ENCODE measurements at regions not wholly inside any gene's neighbourhood (a gene's known extent, or its start where the extent isn't known, plus 50 kb on each side); places are given as distances from the start of the nearest gene placed in this dataset.
"Not testable (repeated sequence)": the region's sequence is repeated elsewhere in the genome, so short reads cannot be mapped to it uniquely, and the experiment has no call there.

DNA sequence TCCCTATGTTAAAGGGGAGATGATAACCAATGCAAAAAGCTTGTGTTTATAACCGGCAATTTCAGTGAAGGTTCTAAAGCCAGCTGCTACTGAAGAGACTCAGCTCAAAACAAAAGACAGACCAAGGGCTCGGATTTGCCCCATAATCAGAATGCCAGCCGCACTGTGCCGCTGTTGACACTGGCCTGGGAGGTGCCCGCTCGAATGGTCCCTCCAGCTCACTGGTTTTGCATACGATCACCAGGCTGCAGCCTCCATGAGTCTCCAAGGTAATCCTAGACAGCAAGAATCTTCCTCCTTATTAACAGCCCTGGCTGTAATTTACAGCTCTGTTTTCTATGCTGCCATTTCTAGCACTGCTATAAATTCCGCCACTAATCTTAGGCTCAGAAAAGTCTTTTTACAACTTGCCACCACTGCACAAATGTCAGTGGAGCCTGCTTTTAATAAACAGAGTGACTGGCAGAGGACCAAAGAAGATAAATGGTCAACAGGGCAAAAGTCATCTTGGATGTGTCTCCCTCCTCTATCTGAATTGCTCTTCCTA is 155.7 kb upstream of the SH3BP4 start:
- no peak for DNase-seq

DNA sequence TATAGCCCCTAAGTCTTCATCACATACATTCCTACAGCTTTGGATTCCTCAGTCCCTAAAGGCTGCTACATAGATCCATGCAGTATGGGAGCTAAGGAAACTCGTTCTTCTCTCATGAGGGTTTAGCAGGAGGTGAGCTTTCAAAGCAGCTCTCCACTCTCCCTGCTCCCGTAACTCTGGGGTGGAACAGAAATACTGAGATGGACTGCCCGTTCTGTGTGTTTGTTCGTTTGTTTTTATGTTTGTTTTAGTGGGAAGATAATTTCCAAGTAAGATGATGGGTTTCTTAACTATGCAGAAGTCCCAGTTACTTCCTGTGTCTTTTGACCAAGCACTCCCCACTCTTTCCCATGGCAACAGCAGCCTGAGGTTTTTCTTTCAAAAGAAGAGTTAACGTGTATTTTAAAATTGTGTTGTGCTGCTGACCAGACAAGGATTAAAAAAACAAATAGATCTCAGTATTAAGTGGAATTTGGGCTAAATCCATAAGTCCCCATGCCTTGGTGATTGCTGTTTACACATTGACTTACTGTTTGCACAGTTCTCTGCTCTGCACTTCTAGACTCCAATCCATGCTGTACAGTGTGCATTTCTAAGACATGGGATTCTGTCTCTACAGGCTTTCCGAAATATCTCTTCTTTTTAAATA is 156.4 kb upstream of the SH3BP4 start:
- DNase-seq = no peak

DNA sequence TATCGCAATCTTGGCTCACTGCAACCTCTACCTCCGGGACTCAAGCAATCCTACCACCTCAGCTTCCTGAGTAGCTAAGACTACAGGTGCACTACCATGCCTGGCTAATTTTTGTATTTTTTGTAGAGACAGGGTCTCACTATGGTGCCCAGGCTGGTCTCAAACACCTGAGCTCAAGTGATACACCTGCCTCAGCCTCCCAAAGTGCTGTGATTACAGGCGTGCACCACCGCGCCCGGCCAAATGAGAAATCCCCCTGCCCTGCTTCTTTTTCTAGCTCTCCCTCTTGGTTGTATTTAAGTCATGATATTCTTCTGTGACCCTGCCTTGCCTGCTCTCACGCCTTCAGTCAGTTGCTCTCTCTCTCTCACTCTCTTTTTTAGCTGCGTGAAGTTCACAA is 157.0 kb upstream of the SH3BP4 start:
- no peak for DNase-seq

DNA sequence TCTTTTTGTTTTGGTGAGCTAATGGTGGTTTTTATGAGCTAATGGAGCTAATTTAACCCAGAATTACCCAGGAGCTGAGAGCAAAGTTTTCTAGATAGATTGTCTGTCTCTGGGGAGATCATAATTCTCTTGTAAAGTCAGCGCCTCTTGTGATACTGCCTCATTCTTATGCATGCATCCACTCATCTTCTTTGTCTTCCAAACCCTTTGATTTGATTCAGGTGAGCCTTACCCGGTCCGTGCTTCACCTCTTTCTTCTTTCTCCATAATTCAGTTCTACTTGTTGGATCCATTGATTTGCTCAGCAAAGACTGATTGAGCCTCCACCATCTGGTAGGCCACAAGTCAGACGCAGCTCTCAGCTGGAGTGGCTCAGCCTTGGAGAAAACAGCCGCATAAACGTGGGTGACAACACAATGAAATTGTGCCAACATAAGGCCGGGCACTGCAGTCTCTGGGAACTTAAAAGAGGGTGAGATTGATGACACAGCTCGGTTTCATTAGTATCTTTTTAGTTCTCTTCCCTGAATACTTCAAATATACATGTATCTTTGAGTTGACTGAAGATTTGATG is 158.5 kb upstream of the SH3BP4 start:
- no peak for DNase-seq

DNA sequence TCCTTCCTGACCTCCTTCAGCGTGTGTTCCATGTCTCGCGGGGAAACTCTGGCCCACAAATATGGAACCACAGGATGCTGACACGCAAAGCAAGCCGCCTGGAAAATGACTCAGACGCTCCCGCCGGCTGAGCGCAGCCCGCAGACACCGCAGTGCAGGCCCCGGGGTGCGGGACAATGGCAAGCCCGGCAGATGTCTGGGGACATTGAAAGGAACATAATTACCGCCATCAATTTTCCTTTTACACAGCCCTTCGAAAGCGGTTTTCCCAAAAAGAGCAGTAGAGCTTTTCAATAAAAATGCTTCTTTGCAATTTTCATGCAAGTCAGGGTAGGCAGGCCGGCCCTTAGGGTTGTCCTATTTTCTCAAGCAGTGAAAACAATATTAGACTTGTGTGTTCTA is 159.2 kb upstream of the SH3BP4 start:
- no peak for DNase-seq

DNA sequence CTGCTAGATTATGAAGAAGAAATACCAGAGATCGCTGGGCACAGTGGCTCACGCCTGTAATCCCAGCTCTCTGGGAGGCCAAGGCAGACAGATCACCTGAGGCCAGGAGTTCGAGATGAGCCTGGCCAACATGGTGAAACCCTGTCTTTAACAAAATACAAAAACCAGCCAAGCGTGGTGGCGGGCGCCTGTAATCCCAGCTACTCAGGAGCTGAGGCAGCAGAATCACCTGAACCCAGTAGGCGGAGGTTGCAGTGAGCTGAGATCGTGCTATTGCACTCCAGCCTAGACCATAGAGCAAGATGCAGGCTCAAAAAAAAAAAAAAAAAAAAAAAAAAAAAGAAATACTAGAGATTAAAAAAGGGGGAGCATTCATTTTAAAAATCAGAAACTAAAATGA is 159.7 kb upstream of the SH3BP4 start:
- DNase-seq = not testable (repeated sequence)

DNA sequence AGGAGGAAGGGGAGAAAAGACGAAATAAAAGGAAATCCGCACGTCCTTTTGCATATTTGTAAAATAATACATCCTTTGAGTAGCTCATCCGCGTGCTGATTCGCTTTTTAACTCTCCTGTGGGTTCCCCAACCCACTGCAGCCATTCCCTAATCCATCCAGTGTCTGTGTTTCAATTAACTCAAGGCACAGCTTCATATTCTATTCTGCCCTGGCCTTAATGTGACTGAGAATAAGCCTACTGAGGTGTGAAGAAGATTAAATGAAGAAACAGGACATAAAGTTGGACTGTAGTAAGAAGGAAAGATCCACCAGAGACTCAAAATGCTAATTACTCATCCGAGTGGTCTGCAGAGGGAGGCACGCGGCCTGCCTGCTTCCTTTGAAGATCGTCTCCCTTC is 161.4 kb upstream of the SH3BP4 start:
- no peak for DNase-seq

DNA sequence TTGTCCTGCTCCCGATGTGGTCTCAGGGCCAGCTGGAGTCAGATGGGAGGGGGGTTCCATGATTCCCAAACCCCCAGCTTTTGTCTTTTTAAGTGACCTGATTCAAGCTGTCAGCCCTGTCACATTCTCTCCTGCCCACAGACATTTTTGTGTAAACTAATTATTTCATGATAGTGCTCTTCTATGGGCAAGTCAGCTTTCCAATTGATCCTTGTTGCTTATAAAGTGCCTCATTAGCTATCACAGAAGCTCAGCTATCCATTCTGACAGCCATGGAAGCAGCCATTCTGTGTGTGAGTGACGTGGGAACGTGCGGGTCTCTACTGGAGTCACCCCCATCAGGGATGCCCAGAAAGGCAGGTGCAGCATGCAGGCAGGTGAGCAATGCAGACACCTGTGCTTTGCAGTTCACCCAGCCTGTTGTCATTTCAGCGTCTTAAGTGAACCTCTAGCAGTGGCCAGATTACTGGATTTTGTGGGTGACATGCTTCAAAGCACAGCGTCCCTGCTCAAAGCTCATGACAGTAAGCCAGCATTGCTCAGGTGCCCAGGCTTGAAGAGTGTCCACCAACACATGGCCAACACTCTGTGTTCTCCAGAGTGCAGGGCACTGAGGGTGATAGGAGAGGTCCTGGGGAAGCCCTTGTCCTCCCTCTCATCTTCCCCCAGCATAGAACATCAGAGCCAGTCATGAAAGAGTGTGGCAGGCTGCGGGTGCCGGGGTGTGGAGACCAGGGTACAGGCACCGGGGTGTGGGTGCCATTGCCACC is 162.1 kb upstream of the SH3BP4 start:
- DNase-seq = no peak

DNA sequence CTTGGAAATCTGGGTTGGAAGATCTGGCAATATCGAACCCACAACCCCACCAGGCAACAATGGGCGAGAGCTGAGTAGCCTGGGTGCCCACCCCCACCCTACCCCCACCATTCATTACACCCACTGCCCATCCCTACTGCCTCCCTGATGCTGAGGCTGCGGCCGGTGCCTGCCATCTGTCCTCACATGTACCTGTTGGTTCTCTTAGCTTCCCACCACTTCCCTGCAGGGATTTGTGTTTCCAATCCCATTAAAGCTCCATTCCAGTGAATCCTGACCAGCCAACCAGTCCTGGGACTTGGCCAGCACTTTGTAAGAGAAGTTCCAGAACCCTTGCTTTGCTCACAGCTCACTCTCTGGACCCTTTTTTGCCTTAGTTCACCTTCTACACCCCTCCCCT is 163.0 kb upstream of the SH3BP4 start:
- DNase-seq = no peak

DNA sequence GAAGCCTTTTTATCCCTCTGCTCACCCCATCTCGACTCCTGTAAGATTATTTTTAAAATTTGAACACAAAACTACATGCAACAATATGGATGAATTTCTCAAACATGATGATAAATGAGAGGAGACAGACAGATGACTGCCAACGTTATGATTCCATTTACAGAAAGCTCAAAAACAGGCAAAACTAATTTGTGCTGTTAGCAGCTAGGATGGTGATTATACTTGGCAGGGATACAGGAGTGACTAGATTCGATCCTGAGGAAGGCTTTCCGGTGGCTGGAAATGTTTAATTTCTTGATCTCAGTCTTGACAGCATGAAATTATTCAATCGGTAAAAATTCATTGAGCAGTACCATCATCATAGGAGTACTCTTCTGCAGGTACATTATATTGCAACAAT is 163.4 kb upstream of the SH3BP4 start:
- DNase-seq = no peak

DNA sequence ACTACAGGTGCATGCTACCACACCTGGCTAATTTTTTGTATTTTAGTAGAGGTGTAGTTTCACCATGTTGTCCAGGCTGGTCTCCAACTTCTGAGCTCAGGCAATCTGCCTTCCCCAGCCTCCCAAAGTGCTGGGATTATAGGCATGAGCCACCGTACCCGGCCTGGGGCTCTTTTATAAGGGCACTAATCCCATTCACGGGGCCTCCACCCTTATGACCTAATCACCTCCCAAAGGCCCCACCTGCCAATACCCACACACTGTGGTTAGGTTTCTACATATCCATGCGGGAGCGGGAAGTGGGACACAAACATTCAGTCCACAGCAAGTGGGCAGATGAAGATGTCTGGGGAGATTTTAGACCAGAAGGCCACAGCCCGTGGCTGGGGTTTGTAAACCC is 164.7 kb upstream of the SH3BP4 start:
- no peak for DNase-seq

DNA sequence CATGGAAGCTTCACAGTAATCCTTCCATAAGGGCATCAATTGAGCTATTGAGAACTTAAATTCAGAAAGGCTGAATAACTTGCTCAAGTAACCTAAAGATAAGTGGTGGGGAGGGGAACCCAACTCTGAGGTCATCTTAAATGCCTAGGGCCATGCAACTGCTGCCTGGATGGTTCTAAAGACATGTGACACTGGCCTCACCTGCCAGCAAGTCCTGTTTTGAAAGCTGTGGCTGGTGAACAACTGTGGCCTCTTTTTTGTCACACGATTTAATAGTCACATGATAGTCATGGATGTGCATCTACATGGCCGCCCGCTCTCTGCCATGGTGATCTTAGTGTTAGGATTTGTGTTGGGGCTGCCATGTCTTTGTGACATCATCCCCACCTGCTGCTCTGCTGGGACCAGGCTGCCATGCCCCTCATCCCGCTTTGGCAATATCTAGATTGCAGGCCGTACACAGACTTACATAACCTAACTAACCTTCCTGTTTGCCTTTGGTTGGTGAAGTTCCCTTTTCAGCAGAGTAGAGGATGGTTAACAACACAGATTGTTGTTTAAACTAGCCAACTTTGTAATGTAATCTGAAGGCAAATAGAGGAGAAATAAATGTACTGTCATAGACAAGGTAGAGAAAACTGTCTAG is 177.9 kb upstream of the SH3BP4 start:
- DNase-seq = no peak

DNA sequence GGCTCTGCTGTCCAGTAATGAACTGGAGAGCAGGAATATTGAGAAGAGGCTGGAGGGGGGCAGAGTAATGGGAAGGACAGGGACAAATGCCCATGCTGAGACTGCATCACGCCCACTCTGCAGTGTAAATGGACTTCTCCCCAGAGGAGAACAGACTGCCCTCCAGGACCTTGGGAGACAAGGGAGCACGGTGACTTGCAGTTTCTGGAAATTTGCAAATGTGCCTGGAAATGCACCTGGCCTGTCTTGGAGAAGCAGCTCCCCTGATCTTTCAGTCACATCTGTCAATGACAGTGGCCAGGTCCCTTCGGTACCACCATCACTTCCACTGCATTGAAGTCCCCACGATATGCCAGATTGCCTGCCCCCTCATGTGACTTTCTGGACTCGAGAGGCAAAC is 178.7 kb upstream of the SH3BP4 start:
- DNase-seq = no peak

DNA sequence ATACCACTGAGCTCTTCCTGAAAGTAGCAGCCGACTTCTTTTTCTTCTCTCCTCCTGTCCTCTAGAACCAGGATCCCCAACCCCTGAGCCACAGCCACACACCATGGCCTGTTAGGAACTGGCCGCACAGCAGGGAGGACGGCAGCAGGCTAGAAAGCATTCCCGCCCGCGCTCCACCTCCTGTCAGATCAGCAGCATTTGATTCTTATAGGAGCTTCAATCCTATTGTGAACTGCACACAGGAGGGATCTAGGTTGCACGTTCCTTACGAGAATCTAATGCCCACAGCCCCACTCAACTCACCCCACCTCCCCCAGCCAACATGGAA is 179.1 kb upstream of the SH3BP4 start:
- DNase-seq = no peak

DNA sequence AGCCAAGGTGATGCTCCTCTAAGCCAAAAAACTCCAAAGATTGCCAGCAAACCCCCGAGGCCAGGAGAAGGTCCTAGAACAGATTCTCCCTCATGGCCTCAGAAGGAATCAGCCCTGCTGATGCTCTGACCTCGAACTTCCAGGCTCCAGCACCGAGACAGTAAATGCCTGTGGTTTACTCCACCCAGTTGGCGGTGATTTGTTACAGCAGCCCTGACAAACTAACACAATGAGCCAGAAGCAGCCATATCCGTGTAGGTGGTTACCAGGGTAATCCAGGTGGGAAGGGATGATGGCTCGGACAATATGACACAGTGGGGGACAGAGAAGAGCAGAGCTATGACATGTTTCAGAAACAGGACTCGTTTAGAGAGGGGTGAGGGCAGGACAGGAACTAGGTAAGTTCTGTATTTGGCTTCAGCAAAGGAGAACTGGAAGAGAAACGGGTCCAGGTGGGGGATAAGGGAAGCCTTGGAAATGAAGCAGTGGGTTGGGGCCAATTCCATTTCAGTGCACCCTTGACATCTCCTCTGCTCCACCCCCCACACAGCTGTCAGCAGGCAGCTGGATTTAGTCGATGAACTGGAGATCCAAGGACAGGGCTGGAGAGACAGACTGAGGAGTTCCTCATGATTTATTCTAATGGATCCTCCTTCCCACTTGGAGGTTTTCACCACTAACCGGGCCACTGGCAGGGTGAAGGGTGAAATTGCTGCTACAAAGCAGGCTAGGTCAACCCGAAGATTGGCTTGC is 179.7 kb upstream of the SH3BP4 start:
- DNase-seq = no peak

DNA sequence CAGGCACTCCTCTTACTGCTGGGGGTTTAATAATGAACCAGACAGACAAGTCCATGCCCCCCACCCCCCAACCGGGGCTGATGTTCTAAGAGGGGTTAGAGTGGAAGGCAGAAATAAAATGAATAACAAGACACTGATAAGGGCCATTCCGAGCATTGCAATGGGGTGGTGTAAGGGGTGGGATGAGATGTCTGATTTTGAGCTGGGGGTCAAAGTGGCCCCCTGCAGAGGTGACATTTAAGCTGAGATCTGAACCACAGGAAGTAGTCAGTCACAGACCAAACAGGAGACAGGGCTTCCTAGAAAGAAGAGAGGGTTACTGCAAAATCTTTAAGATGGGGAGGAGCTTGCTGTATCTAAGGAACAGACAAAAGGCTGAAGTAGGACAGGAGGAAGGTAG is 180.6 kb upstream of the SH3BP4 start:
- no peak for DNase-seq

DNA sequence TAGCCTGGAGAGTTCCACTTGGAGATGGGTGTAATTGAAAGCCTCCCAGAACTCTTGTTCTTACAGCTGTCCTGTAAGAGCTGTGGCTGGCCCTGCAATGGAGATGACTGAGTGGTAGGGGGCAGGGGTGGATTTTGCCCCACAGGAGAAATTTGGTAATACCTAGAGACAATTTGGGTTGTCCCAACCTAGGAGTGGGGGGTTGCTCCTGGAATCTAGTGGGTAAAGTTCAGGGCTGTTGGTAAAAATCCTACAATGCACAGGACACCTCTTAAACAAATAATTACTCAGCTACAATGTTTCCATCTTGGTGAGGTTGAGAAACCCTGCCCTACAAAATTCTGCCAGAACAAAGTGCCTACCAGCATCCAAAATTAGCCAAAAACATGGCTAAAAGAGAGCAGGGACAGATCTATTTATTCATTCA is 181.1 kb upstream of the SH3BP4 start:
- no peak for DNase-seq

DNA sequence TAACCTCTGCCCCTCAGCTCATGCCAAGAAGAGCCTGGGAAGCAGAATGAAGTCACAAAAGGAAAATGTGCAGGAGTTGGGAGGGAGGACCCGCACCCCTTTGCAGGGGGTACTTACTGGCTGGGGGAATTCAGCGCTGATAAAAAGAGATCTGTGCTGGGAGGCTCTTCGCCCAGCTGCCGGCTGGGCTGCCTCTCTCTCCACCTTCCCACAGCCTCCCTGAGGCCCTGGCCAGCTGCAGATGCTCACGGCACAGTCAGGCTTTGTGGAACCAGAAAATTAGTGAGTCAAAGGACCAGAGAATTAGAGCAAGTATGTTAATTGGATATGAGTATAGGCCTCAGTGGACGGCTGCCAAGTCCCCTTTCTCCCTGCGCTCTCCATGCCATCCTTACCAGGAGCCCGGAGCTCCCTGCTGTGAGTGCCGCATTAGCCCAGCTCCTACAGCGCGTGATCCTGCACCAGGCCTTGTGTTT is 181.7 kb upstream of the SH3BP4 start:
- DNase-seq = no peak

DNA sequence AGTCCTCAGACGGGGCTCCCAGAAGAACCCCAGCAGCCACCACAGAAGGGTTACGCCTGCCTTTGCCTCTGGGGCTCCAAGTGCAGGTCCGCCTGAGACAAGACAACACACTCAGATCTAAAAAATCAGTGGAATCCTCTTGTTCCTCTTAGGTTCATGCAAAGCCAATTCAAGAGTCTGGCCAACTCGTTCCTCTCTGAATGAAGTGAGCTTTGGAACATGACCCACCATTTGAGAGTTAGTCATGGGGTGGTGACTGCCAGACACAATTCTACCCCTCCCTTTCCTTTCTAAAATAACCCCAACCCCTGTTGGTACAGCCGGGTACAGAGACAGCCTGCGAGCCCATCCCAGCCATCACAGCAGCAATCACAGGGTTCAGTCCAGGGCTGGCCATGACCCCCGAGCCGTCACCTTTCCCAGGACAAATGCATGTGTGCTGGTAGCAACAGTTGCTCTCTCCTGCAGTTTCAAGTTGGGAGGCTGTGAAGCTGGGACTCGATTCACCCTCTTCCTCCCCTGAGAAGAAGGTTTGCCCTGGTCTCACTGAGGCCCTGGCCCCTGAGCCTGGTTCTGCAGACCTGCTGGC is 183.1 kb upstream of the SH3BP4 start:
- no peak for DNase-seq

DNA sequence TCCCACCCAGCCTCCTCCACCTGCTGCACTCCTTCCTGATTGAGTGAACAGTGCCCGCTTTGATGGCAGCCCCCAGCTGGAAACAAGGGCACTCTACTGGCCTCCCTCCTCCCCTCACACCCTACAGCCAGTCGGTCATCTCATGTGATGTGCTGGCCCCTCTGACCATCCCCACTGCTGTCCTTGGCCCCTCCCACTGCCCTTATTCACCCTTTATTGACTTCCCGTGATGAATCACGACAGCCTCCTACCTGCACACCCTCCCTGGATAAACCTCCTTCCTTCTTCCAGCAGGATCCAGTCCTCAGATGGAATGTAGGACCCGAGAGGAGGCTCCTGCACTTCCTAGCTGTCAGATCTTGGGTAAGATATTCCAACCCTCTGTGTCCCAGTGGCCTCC is 186.5 kb upstream of the SH3BP4 start:
- DNase-seq = no peak

DNA sequence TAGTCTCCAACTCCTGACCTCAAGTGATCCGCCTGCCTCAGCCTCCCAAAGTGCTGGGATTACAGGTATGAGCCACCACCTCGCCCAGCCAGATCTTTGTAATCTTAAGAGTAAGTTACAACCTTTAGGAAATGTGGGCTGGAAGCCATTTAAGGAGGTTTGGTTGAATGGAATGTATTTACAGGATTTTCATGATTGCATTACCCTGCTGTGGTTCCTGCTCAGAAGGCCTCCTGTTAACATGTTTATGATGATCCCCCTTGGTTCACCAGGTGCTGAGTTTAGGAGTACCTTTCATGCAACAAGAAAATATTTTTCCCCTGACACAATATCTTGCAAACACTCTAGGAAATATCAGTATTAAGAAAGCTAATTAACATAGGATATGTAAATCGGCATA is 187.4 kb upstream of the SH3BP4 start:
- DNase-seq = no peak

Measured in activated naive CD4-positive, alpha-beta T cell (primary cell).